Glutamatergic neuron (in vitro differentiated cells): ENCODE measurements at regions not wholly inside any gene's neighbourhood (a gene's known extent, or its start where the extent isn't known, plus 50 kb on each side); places are given as distances from the start of the nearest gene placed in this dataset.

Experiments used
- DNase-seq: peaks from one replicate; pipeline ENCODE4 v3.0.0; 2022
- H3K27ac Mint-ChIP-seq: one replicate; pipeline ENCODE4 v1.8.0; 2020; ENCODE audit warnings: mild to moderate bottlenecking, mixed read lengths, inconsistent platforms; ENCODE audit not compliant: unreplicated experiment
- H3K27me3 Mint-ChIP-seq: one replicate; pipeline ENCODE4 v1.8.0; 2020; ENCODE audit warnings: mild to moderate bottlenecking, moderate library complexity, mixed read lengths, inconsistent platforms; ENCODE audit not compliant: unreplicated experiment
- H3K36me3 Mint-ChIP-seq: one replicate; pipeline ENCODE4 v1.8.0; 2020; ENCODE audit warnings: mild to moderate bottlenecking, mixed read lengths, inconsistent platforms; ENCODE audit not compliant: unreplicated experiment
- H3K4me1 Mint-ChIP-seq: one replicate; pipeline ENCODE4 v1.8.0; 2020; ENCODE audit warnings: mild to moderate bottlenecking, low read depth, mixed read lengths, inconsistent platforms; ENCODE audit not compliant: unreplicated experiment
- H3K4me3 Mint-ChIP-seq: one replicate; pipeline ENCODE4 v1.8.0; 2020; ENCODE audit warnings: mild to moderate bottlenecking, mixed read lengths, inconsistent platforms; ENCODE audit not compliant: unreplicated experiment
- H3K9me3 Mint-ChIP-seq: one replicate; pipeline ENCODE4 v1.8.0; 2020; ENCODE audit warnings: mild to moderate bottlenecking, moderate library complexity, mixed read lengths, inconsistent platforms; ENCODE audit not compliant: unreplicated experiment
- CTCF ChIP-seq: fragments of 200-600 bp; sonication (generic); IDR thresholded peaks from one replicate; pipeline ENCODE4 v1.5.0; 2021; ENCODE audit not compliant: partially characterized antibody, unreplicated experiment

- Mint-ChIP-seq H3K27me3 (no peaks in the 10 kb centered on the region), H3K9me3 (no peaks in the 10 kb centered on the region), H3K4me1 (no peaks in the 10 kb centered on the region), H3K36me3 (no peaks in the 10 kb centered on the region), H3K4me3 (no peak overlapping the region), H3K27ac (no peak overlapping the region)
- TF ChIP-seq CTCF = no peak
- DNase-seq = no peak
Observed at GRCh38 chr12:77124767-77125166, 59.4 kb upstream of the E2F7 start.

- no peak for TF ChIP-seq CTCF
- Mint-ChIP-seq H3K36me3 (no peaks in the 10 kb centered on the region), H3K27ac (no peak overlapping the region), H3K4me1 (no peaks in the 10 kb centered on the region), H3K4me3 (no peak overlapping the region), H3K27me3 (no peaks in the 10 kb centered on the region), H3K9me3 (no peaks in the 10 kb centered on the region)
- DNase-seq = no peak
Observed at GRCh38 chr12:77122661-77123060, 57.3 kb upstream of the E2F7 start.

- Mint-ChIP-seq H3K4me1 (no peaks in the 10 kb centered on the region), H3K27me3 (no peaks in the 10 kb centered on the region), H3K27ac (no peak overlapping the region), H3K36me3 (no peaks in the 10 kb centered on the region), H3K9me3 (no peaks in the 10 kb centered on the region), H3K4me3 (no peak overlapping the region)
- TF ChIP-seq CTCF = no peak
- DNase-seq = no peak
Observed at GRCh38 chr12:77122236-77122635, 56.9 kb upstream of the E2F7 start.

GRCh38 chr12:77120156-77121085 lies 55.1 kb upstream of the E2F7 start:
- Mint-ChIP-seq H3K4me1 (no peaks in the 10 kb centered on the region), H3K36me3 (no peaks in the 10 kb centered on the region), H3K9me3 (no peaks in the 10 kb centered on the region), H3K27ac (no peak overlapping the region), H3K4me3 (no peak overlapping the region), H3K27me3 (no peaks in the 10 kb centered on the region)
- TF ChIP-seq CTCF = no peak
- no peak for DNase-seq

GRCh38 chr12:77118696-77119095 lies 53.3 kb upstream of the E2F7 start:
- Mint-ChIP-seq H3K4me1 (no peaks in the 10 kb centered on the region), H3K4me3 (no peak overlapping the region), H3K9me3 (no peaks in the 10 kb centered on the region), H3K27ac (no peak overlapping the region), H3K36me3 (peaks cover 4% of the 10 kb centered on the region), H3K27me3 (no peaks in the 10 kb centered on the region)
- DNase-seq = no peak
- no peak for TF ChIP-seq CTCF
